ENCODE measurements at regions not wholly inside any gene's neighbourhood (a gene's known extent, or its start where the extent isn't known, plus 50 kb on each side); places are given as distances from the start of the nearest gene placed in this dataset.

DNA sequence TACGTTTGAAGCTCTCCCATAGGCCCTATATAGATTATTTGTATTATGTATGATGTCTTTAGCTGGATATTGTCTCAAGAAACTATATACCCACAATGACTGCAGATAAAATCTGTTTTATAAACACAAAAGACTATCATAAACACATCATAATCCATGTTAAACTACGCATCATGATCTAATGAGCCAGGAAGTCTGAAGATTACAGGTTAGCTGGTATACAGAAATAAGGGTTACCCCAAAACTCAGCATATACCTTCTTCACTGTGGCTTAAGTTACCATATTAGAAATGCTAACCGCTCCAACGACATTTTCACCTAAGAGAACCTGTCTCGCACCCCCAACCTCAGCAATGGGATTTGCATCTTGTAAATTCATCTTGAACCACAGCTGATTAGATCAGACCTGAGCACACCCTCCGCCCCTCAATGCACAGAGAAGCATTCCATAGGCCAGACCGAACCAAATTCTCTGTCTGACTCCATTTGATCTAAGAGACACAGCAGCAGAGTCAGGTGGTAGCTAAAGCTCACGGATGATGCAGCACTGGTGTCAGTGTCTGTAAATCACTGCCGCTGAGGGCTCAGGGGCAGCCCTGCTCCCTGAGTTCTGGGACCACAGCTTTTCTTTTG lies 124.9 kb downstream of the NPY start:
- Histone ChIP-seq H3K4me3 (no peak overlapping the region), H3K27me3 (replicated peaks; ENCODE audit: insufficient read depth) (no peaks in the 10 kb centered on the region), H3K36me3 (no peaks in the 10 kb centered on the region), H3K27ac (no peak overlapping the region), H3K4me1 (ENCODE audit: control insufficient read depth in 1 of 2, low read depth in 2 of 2) (no peaks in the 10 kb centered on the region), H3K9me3 (no peaks in the 10 kb centered on the region)
- no peak for ATAC-seq (ENCODE audit: insufficient number of reproducible peaks, low FRiP score, low read depth)
- no peak for DNase-seq (ENCODE audit: low spot score)
- TF ChIP-seq, protein P1, sequence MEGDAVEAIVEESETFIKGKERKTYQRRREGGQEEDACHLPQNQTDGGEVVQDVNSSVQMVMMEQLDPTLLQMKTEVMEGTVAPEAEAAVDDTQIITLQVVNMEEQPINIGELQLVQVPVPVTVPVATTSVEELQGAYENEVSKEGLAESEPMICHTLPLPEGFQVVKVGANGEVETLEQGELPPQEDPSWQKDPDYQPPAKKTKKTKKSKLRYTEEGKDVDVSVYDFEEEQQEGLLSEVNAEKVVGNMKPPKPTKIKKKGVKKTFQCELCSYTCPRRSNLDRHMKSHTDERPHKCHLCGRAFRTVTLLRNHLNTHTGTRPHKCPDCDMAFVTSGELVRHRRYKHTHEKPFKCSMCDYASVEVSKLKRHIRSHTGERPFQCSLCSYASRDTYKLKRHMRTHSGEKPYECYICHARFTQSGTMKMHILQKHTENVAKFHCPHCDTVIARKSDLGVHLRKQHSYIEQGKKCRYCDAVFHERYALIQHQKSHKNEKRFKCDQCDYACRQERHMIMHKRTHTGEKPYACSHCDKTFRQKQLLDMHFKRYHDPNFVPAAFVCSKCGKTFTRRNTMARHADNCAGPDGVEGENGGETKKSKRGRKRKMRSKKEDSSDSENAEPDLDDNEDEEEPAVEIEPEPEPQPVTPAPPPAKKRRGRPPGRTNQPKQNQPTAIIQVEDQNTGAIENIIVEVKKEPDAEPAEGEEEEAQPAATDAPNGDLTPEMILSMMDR (IDR thresholded peaks at IDR 0.05), result no peak

DNA sequence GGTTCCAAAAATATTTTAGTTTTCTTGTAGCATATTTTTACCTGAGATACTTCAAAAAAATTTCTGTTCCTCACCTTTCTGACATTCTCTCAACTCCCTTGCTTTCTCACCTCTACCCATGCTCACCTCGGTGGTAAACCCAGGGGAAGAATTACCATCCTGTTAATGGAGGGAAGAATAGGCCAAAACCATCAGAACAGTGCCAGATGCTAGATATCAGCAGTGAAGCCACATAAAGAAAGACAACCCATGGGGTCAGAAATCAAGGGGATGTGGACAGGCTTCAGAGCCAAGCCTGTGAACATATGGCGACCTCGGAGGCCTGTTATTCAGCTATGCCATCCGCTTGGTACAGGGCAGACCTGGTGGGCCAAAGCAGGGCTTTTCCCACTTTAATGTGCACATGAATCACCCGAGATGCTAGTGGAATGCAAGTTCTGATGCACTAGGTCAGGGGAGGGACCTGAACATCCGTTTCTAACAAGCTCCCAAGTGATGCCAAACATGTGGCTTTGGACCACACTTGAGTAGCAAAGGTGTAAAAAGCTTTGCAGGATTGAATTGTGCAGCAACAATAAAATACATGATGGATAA lies 125.5 kb downstream of the NPY start:
- DNase-seq (ENCODE audit: low spot score) (no peak), ATAC-seq (ENCODE audit: insufficient number of reproducible peaks, low FRiP score, low read depth) (no peak)
- Histone ChIP-seq H3K9me3 (no peaks in the 10 kb centered on the region), H3K27me3 (replicated peaks; ENCODE audit: insufficient read depth) (no peaks in the 10 kb centered on the region), H3K4me3 (no peak overlapping the region), H3K4me1 (ENCODE audit: control insufficient read depth in 1 of 2, low read depth in 2 of 2) (no peaks in the 10 kb centered on the region), H3K27ac (no peak overlapping the region), H3K36me3 (no peaks in the 10 kb centered on the region)
- TF ChIP-seq, protein P1 (IDR thresholded peaks at IDR 0.05), result no peak

DNA sequence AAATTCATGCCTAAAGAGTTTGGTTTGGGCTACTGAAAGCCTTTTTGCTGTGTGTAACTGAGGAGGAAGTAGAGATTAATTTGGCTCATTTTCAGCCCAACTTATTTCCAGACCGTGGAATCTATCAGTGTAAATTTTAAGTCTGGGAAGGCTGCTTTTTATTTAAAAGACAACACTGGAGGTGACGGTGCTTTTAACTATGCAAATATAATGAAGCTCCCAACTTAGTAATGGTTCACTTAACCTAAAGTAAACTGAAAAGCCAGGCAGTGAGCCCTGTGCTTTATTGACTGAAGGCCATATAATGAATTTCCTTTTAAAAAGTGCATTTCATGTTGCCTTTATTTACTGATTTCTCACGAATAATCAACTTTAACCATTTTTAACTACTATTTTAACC lies 127.2 kb downstream of the NPY start:
- no peak for DNase-seq (ENCODE audit: low spot score)
- TF ChIP-seq, protein P1 (IDR thresholded peaks at IDR 0.05), result no peak
- Histone ChIP-seq H3K27ac (no peak overlapping the region), H3K9me3 (no peaks in the 10 kb centered on the region), H3K4me1 (ENCODE audit: control insufficient read depth in 1 of 2, low read depth in 2 of 2) (no peaks in the 10 kb centered on the region), H3K4me3 (no peak overlapping the region), H3K27me3 (replicated peaks; ENCODE audit: insufficient read depth) (no peaks in the 10 kb centered on the region), H3K36me3 (no peaks in the 10 kb centered on the region)
- ATAC-seq (ENCODE audit: insufficient number of reproducible peaks, low FRiP score, low read depth), result no peak

DNA sequence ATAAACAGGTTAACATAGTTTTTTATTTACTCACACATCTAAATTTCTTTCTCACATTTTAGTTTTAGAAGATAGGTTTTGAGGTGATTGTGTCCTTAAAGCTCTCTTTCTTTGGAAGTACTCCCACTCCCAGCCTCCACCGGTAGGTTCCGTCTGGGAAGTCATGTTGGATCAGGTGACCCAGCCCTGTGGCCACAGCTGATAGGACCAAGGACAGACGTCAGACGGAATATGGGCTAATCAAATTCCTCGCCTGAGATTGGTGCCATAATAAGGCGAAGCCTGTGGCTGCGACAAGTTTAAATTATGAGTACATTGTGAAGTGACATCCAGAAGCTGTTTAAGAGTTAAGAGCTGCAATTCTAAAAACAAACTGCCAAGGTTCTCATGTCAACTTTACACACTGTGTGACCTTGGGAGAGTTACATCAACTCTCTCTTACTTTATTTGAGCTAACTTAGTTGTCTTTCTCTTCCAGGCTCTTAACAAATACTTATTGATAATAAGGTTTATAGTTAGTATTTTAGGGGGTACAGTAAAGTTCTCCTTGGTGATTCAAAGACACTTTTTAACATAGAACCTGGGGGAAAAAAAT lies 133.6 kb downstream of the NPY start:
- ATAC-seq (ENCODE audit: insufficient number of reproducible peaks, low FRiP score, low read depth) (no peak), DNase-seq (ENCODE audit: low spot score) (no peak)
- Histone ChIP-seq H3K36me3 (no peaks in the 10 kb centered on the region), H3K27ac (no peak overlapping the region), H3K4me3 (no peak overlapping the region), H3K4me1 (ENCODE audit: control insufficient read depth in 1 of 2, low read depth in 2 of 2) (no peaks in the 10 kb centered on the region), H3K9me3 (no peaks in the 10 kb centered on the region), H3K27me3 (replicated peaks; ENCODE audit: insufficient read depth) (no peaks in the 10 kb centered on the region)
- TF ChIP-seq, protein P1 (IDR thresholded peaks at IDR 0.05), result no peak

DNA sequence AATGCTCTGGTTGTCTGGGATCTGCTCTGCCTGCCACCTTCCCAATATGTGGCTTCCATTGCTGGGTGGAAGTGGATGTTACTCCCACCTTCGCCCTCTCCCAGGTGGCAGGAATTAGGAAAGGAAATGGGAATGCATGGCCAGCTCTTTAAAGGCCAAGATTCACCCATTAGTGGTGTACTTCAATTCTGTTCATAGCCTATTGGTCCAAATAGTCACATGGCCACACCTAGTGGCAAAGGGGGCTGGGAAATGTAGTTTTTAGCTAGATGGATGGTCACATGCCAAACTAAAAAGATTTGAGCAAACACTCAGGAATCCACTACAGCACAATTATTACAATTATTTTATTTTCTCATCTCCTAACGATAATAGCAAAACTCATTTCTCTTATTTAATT lies 135.1 kb downstream of the NPY start:
- no peak overlapping the region for H3K4me3 ChIP-seq
- H3K4me1 ChIP-seq (ENCODE audit: control insufficient read depth in 1 of 2, low read depth in 2 of 2), result no peaks in the 10 kb centered on the region
- DNase-seq (ENCODE audit: low spot score) (no peak), ATAC-seq (ENCODE audit: insufficient number of reproducible peaks, low FRiP score, low read depth) (no peak)
- TF ChIP-seq, protein P1 (IDR thresholded peaks at IDR 0.05), result no peak
- H3K9me3 ChIP-seq, result no peaks in the 10 kb centered on the region
- no peaks in the 10 kb centered on the region for H3K27me3 ChIP-seq (replicated peaks; ENCODE audit: insufficient read depth)
- no peaks in the 10 kb centered on the region for H3K36me3 ChIP-seq
- no peak overlapping the region for H3K27ac ChIP-seq

Measured in thoracic aorta (tissue), 2 donors.